EH (cell line): ENCODE measurements at regions not wholly inside any gene's neighbourhood (a gene's known extent, or its start where the extent isn't known, plus 50 kb on each side); places are given as distances from the start of the nearest gene placed in this dataset.
"Not testable (repeated sequence)": the region's sequence is repeated elsewhere in the genome, so short reads cannot be mapped to it uniquely, and the experiment has no call there.

Experiments
- DNase-seq: peaks from one replicate; pipeline ENCODE4 v3.0.0-alpha.2; 2015; ENCODE audit warnings: low read depth

GRCh38 chr5:158514986-158515359, 584.7 kb downstream of the EBF1 start:
- DNase-seq: peak; percentile 2

GRCh38 chr5:158514319-158514985, 585.3 kb downstream of the EBF1 start:
- DNase-seq: peak; percentile 46

GRCh38 chr5:158513490-158514318, 586.0 kb downstream of the EBF1 start:
- DNase-seq: no peak

GRCh38 chr5:158511454-158511853, 588.3 kb downstream of the EBF1 start:
- DNase-seq: no peak

GRCh38 chr5:158510479-158510878, 589.2 kb downstream of the EBF1 start:
- DNase-seq: no peak

- no peak for DNase-seq
Observed at GRCh38 chr5:158506648-158507047, 593.1 kb downstream of the EBF1 start.

GRCh38 chr5:158502686-158503085, 597.0 kb downstream of the EBF1 start:
- no peak for DNase-seq

GRCh38 chr5:158499892-158500418, 599.8 kb downstream of the EBF1 start:
- no peak for DNase-seq

GRCh38 chr5:158499075-158499891, 600.4 kb downstream of the EBF1 start:
- DNase-seq: no peak

- DNase-seq: no peak
Observed at GRCh38 chr5:158496624-158497023, 603.1 kb downstream of the EBF1 start.

GRCh38 chr5:158494541-158494940, 605.2 kb downstream of the EBF1 start:
- DNase-seq: no peak

- not testable (repeated sequence) for DNase-seq
Observed at GRCh38 chr5:158494044-158494443, 605.7 kb downstream of the EBF1 start.

- peak; percentile 60 for DNase-seq
Observed at GRCh38 chr5:158492841-158493242, 606.9 kb downstream of the EBF1 start.

GRCh38 chr5:158492136-158492535, 607.6 kb downstream of the EBF1 start:
- peak; percentile 22 for DNase-seq

- DNase-seq: no peak
Observed at GRCh38 chr5:158487664-158488063, 612.1 kb downstream of the EBF1 start.

- DNase-seq: peak; percentile 22
Observed at GRCh38 chr5:158487156-158487555, 612.6 kb downstream of the EBF1 start.

- DNase-seq: peak; percentile 13
Observed at GRCh38 chr5:158486566-158486965, 613.1 kb downstream of the EBF1 start.

GRCh38 chr5:158485604-158486081, 614.1 kb downstream of the EBF1 start:
- peak; percentile 27 for DNase-seq

GRCh38 chr5:158485047-158485446, 614.7 kb downstream of the EBF1 start:
- no peak for DNase-seq

GRCh38 chr5:158484150-158484549, 615.6 kb downstream of the EBF1 start:
- DNase-seq: peak; percentile 58

GRCh38 chr5:158483281-158483860, 616.3 kb downstream of the EBF1 start:
- peak; percentile 45 for DNase-seq

GRCh38 chr5:158482125-158482524, 617.6 kb downstream of the EBF1 start:
- DNase-seq: peak; percentile 57
